ENCODE measurements at regions not wholly inside any gene's neighbourhood (a gene's known extent, or its start where the extent isn't known, plus 50 kb on each side); places are given as distances from the start of the nearest gene placed in this dataset.

GRCh38 chr6:28751963-28752350 is 171.8 kb downstream of the TRIM27 start:
- no peak overlapping the region for H3K4me3 ChIP-seq (ENCODE audit: low read length)
- WGBS (ENCODE audit: insufficient coverage, low lambda C conversion rate): 60% methylated on average over 1 of the region's 2 CpGs
- H3K36me3 ChIP-seq (ENCODE audit: control insufficient read depth, insufficient read depth, low read length): no peaks in the 10 kb centered on the region
- peaks cover 10% of the 10 kb centered on the region for H3K9me3 ChIP-seq (ENCODE audit: control insufficient read depth, low read depth, low read length)
- no peak for DNase-seq
- H3K4me1 ChIP-seq (ENCODE audit: control insufficient read depth, insufficient read depth, low read length): no peaks in the 10 kb centered on the region
- no peak overlapping the region for H3K27ac ChIP-seq (ENCODE audit: low read length)
- peaks cover 38% of the 10 kb centered on the region for H3K27me3 ChIP-seq (ENCODE audit: control insufficient read depth, insufficient read depth, low read length)

- H3K4me3 ChIP-seq (ENCODE audit: low read length): no peak overlapping the region
- WGBS (ENCODE audit: insufficient coverage, low lambda C conversion rate): 40% methylated on average over 1 of the region's 33 CpGs
- peaks cover 49% of the 10 kb centered on the region for H3K27me3 ChIP-seq (ENCODE audit: control insufficient read depth, insufficient read depth, low read length)
- H3K9me3 ChIP-seq (ENCODE audit: control insufficient read depth, low read depth, low read length): no peaks in the 10 kb centered on the region
- H3K4me1 ChIP-seq (ENCODE audit: control insufficient read depth, insufficient read depth, low read length): no peaks in the 10 kb centered on the region
- H3K36me3 ChIP-seq (ENCODE audit: control insufficient read depth, insufficient read depth, low read length): no peaks in the 10 kb centered on the region
- no peak overlapping the region for H3K27ac ChIP-seq (ENCODE audit: low read length)
- no peak for DNase-seq
Measured at GRCh38 chr6:28757429-28758045, 166.2 kb downstream of the TRIM27 start.

- Histone ChIP-seq H3K27me3 (ENCODE audit: control insufficient read depth, insufficient read depth, low read length) (peaks cover 50% of the 10 kb centered on the region), H3K9me3 (ENCODE audit: control insufficient read depth, low read depth, low read length) (no peaks in the 10 kb centered on the region), H3K4me1 (ENCODE audit: control insufficient read depth, insufficient read depth, low read length) (no peaks in the 10 kb centered on the region), H3K36me3 (ENCODE audit: control insufficient read depth, insufficient read depth, low read length) (no peaks in the 10 kb centered on the region), H3K4me3 (ENCODE audit: low read length) (no peak overlapping the region), H3K27ac (ENCODE audit: low read length) (no peak overlapping the region)
- peak in 1 of 2 donors; percentile 9 for DNase-seq
- 31% methylated on average over 6 of the region's 19 CpGs for WGBS (ENCODE audit: insufficient coverage, low lambda C conversion rate)
Measured at GRCh38 chr6:28758046-28758817, 165.6 kb downstream of the TRIM27 start.

DNA sequence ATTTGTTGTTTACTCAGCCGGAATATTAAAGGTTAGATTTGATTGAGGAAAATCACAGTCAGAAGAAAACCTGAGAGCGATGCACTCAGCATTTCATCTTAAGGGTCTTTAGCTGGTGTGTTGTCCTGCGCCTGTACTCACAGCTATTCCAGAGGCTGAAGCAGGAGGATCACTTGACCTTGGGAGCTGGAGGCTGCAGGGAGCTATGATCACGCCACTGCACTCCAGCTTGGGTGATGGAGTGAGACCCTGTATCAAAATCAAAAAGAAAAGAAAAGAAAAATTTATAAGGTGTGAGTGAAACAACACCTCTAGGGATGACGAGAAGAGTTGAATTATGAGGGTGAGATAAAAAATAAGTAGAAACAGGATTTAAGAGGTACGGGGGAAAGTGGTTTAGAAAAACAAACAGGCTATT is 165.0 kb downstream of the TRIM27 start:
- H3K27me3 ChIP-seq (ENCODE audit: control insufficient read depth, insufficient read depth, low read length): peaks cover 56% of the 10 kb centered on the region
- H3K4me1 ChIP-seq (ENCODE audit: control insufficient read depth, insufficient read depth, low read length): no peaks in the 10 kb centered on the region
- H3K36me3 ChIP-seq (ENCODE audit: control insufficient read depth, insufficient read depth, low read length): no peaks in the 10 kb centered on the region
- H3K4me3 ChIP-seq (ENCODE audit: low read length): no peak overlapping the region
- no peak for DNase-seq
- no peak overlapping the region for H3K27ac ChIP-seq (ENCODE audit: low read length)
- 44% methylated on average over 3 of the region's 6 CpGs for WGBS (ENCODE audit: insufficient coverage, low lambda C conversion rate)
- no peaks in the 10 kb centered on the region for H3K9me3 ChIP-seq (ENCODE audit: control insufficient read depth, low read depth, low read length)

DNA sequence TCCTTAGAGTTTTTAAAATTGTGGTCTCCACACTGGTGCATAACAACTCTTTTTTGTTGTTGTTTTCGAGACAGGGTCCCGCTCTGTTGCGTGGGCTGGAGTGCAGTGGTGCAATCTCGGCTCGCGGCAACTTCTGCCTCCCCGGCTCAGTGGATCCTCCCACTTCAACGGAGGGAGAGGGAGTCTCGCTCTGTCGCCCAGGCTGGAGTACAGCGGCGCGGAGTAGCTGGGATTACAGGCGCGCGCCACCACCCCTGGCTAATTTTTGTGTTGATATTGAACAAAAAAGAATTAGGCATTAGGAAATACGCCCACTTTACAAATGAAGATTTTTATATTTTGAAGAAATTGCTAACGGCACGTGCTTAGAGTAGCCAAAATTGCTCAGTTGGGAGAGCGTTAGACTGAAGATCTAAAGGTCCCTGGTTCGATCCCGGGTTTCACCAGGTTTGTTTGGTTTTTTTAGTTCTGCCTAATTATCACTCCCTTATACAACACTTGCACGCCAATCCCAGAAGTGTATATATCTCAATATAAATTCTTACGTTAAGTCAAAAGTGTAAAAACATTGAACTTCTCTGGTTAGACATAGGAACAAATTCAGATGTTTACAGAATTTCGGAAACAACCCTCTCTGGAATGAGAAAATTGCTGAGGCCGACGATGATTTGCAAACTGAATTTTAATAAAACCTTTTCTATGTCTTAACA is 159.6 kb downstream of the TRIM27 start:
- 26% methylated on average over 10 of the region's 27 CpGs for WGBS (ENCODE audit: insufficient coverage, low lambda C conversion rate)
- H3K27ac ChIP-seq (ENCODE audit: low read length): no peak overlapping the region
- DNase-seq: no peak
- no peaks in the 10 kb centered on the region for H3K4me1 ChIP-seq (ENCODE audit: control insufficient read depth, insufficient read depth, low read length)
- H3K36me3 ChIP-seq (ENCODE audit: control insufficient read depth, insufficient read depth, low read length): no peaks in the 10 kb centered on the region
- no peak overlapping the region for H3K4me3 ChIP-seq (ENCODE audit: low read length)
- peaks cover 79% of the 10 kb centered on the region for H3K27me3 ChIP-seq (ENCODE audit: control insufficient read depth, insufficient read depth, low read length)
- peaks cover 3% of the 10 kb centered on the region for H3K9me3 ChIP-seq (ENCODE audit: control insufficient read depth, low read depth, low read length)

GRCh38 chr6:28764761-28765282 is 159.0 kb downstream of the TRIM27 start:
- H3K9me3 ChIP-seq (ENCODE audit: control insufficient read depth, low read depth, low read length): peaks cover 3% of the 10 kb centered on the region
- no peaks in the 10 kb centered on the region for H3K4me1 ChIP-seq (ENCODE audit: control insufficient read depth, insufficient read depth, low read length)
- H3K27me3 ChIP-seq (ENCODE audit: control insufficient read depth, insufficient read depth, low read length): peaks cover 84% of the 10 kb centered on the region
- H3K36me3 ChIP-seq (ENCODE audit: control insufficient read depth, insufficient read depth, low read length): no peaks in the 10 kb centered on the region
- WGBS (ENCODE audit: insufficient coverage, low lambda C conversion rate): 6% methylated on average over 3 of the region's 15 CpGs
- no peak overlapping the region for H3K4me3 ChIP-seq (ENCODE audit: low read length)
- no peak overlapping the region for H3K27ac ChIP-seq (ENCODE audit: low read length)
- no peak for DNase-seq

DNA sequence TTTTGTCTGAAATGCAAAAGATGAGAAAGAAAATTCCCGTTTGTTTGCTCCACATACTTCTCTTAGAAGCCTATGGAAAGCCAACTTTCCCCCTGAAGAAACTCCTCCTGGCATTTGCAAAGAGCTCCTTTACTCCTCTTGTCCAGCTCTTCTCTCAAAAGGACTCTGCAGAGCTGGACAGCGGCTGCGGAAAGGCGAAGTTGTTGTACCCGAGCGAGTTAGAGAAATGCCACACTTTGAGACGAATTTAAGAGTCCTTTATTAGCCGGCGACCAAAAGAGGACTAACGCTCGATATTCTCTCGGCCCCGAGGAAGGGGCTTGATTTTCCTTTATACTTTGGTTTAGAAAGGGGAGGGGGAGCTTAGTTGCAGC is 157.8 kb downstream of the TRIM27 start:
- no peak for DNase-seq
- WGBS (ENCODE audit: insufficient coverage, low lambda C conversion rate): no CpG with 5 or more reads among the region's 13 CpGs
- no peaks in the 10 kb centered on the region for H3K4me1 ChIP-seq (ENCODE audit: control insufficient read depth, insufficient read depth, low read length)
- peaks cover 3% of the 10 kb centered on the region for H3K9me3 ChIP-seq (ENCODE audit: control insufficient read depth, low read depth, low read length)
- H3K27me3 ChIP-seq (ENCODE audit: control insufficient read depth, insufficient read depth, low read length): peaks cover 89% of the 10 kb centered on the region
- H3K27ac ChIP-seq (ENCODE audit: low read length): no peak overlapping the region
- H3K4me3 ChIP-seq (ENCODE audit: low read length): no peak overlapping the region
- no peaks in the 10 kb centered on the region for H3K36me3 ChIP-seq (ENCODE audit: control insufficient read depth, insufficient read depth, low read length)

GRCh38 chr6:28766426-28766825 is 157.4 kb downstream of the TRIM27 start:
- Histone ChIP-seq H3K4me3 (ENCODE audit: low read length) (no peak overlapping the region), H3K9me3 (ENCODE audit: control insufficient read depth, low read depth, low read length) (peaks cover 3% of the 10 kb centered on the region), H3K36me3 (ENCODE audit: control insufficient read depth, insufficient read depth, low read length) (no peaks in the 10 kb centered on the region), H3K27ac (ENCODE audit: low read length) (no peak overlapping the region), H3K27me3 (ENCODE audit: control insufficient read depth, insufficient read depth, low read length) (peaks cover 92% of the 10 kb centered on the region), H3K4me1 (ENCODE audit: control insufficient read depth, insufficient read depth, low read length) (no peaks in the 10 kb centered on the region)
- WGBS (ENCODE audit: insufficient coverage, low lambda C conversion rate): 0% methylated on average over 2 of the region's 5 CpGs
- no peak for DNase-seq

GRCh38 chr6:28767133-28767532 is 156.7 kb downstream of the TRIM27 start:
- Histone ChIP-seq H3K9me3 (ENCODE audit: control insufficient read depth, low read depth, low read length) (peaks cover 3% of the 10 kb centered on the region), H3K27ac (ENCODE audit: low read length) (no peak overlapping the region), H3K27me3 (ENCODE audit: control insufficient read depth, insufficient read depth, low read length) (peaks cover 95% of the 10 kb centered on the region), H3K4me3 (ENCODE audit: low read length) (no peak overlapping the region), H3K4me1 (ENCODE audit: control insufficient read depth, insufficient read depth, low read length) (no peaks in the 10 kb centered on the region), H3K36me3 (ENCODE audit: control insufficient read depth, insufficient read depth, low read length) (no peaks in the 10 kb centered on the region)
- no CpG with 5 or more reads among the region's 4 CpGs for WGBS (ENCODE audit: insufficient coverage, low lambda C conversion rate)
- DNase-seq: no peak

DNA sequence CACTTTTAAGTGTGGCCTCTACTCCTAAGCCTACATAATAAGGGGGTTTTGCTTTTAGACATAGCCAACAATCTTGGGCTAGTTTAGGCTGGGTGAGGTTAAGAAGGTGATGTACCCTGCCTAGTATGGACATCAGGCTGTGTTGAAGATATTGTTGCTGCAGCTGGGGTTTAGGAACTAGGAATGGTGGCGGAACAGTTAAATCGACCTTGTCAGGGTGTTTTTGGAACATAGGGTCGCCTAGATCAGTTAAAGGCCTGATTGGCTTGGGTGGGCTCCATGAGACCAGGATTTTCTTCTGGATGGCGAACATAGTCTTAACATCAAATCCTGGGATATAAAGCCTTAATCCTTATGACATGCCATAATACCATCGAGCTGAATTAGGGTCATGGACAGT is 156.1 kb downstream of the TRIM27 start:
- no peak overlapping the region for H3K27ac ChIP-seq (ENCODE audit: low read length)

More for the DNA sequence above, 156.1 kb downstream of the TRIM27 start:
- Histone ChIP-seq H3K4me1 (ENCODE audit: control insufficient read depth, insufficient read depth, low read length) (no peaks in the 10 kb centered on the region), H3K27me3 (ENCODE audit: control insufficient read depth, insufficient read depth, low read length) (peaks cover 97% of the 10 kb centered on the region), H3K9me3 (ENCODE audit: control insufficient read depth, low read depth, low read length) (peaks cover 3% of the 10 kb centered on the region), H3K36me3 (ENCODE audit: control insufficient read depth, insufficient read depth, low read length) (no peaks in the 10 kb centered on the region), H3K4me3 (ENCODE audit: low read length) (no peak overlapping the region)
- no peak for DNase-seq
- WGBS (ENCODE audit: insufficient coverage, low lambda C conversion rate): no CpG with 5 or more reads among the region's 5 CpGs
